DMS153 treated with DMSO at 0.1 percent for 48 hours (cell line): ENCODE measurements at regions not wholly inside any gene's neighbourhood (a gene's known extent, or its start where the extent isn't known, plus 50 kb on each side); places are given as distances from the start of the nearest gene placed in this dataset.
A peak's percentile ranks its signal among the peaks of the same experiment; 100 is the strongest.

ENCODE experiments used
- DNase-seq: peaks from one replicate; lab custom pipeline; 2025; ENCODE audit not compliant: unreplicated experiment; lab: John Stamatoyannopoulos, UW

- no peak for DNase-seq
Observed at GRCh38 chr12:126708492-126708896, 1558.5 kb upstream of the TMEM132C start.

- no peak for DNase-seq
Observed at GRCh38 chr12:126718365-126718764, 1548.6 kb upstream of the TMEM132C start.

- no peak for DNase-seq
Observed at GRCh38 chr12:126719912-126720705, 1546.9 kb upstream of the TMEM132C start.

- no peak for DNase-seq
Observed at GRCh38 chr12:126726481-126727217, 1540.3 kb upstream of the TMEM132C start.

- DNase-seq: no peak
Observed at GRCh38 chr12:126727218-126728075, 1539.5 kb upstream of the TMEM132C start.

- no peak for DNase-seq
Observed at GRCh38 chr12:126734296-126734695, 1532.7 kb upstream of the TMEM132C start.

- DNase-seq: no peak
Observed at GRCh38 chr12:126734710-126735109, 1532.3 kb upstream of the TMEM132C start.

- no peak for DNase-seq
Observed at GRCh38 chr12:126741536-126742240, 1525.3 kb upstream of the TMEM132C start.

- no peak for DNase-seq
Observed at GRCh38 chr12:126742241-126742641, 1524.7 kb upstream of the TMEM132C start.

- no peak for DNase-seq
Observed at GRCh38 chr12:126747530-126748149, 1519.3 kb upstream of the TMEM132C start.

GRCh38 chr12:126752021-126752420 lies 1514.9 kb upstream of the TMEM132C start:
- no peak for DNase-seq

GRCh38 chr12:126757326-126757725 lies 1509.6 kb upstream of the TMEM132C start:
- no peak for DNase-seq

GRCh38 chr12:126760092-126760491 lies 1506.9 kb upstream of the TMEM132C start:
- DNase-seq: no peak

- DNase-seq: no peak
Observed at GRCh38 chr12:126761420-126761819, 1505.5 kb upstream of the TMEM132C start.

GRCh38 chr12:126762150-126762549 lies 1504.8 kb upstream of the TMEM132C start:
- DNase-seq: no peak

- DNase-seq: no peak
Observed at GRCh38 chr12:126763359-126763758, 1503.6 kb upstream of the TMEM132C start.

- no peak for DNase-seq
Observed at GRCh38 chr12:126767334-126767733, 1499.6 kb upstream of the TMEM132C start.

- DNase-seq: no peak
Observed at GRCh38 chr12:126768517-126768916, 1498.5 kb upstream of the TMEM132C start.

- DNase-seq: no peak
Observed at GRCh38 chr12:126770188-126770587, 1496.8 kb upstream of the TMEM132C start.

GRCh38 chr12:126772171-126772864 lies 1494.7 kb upstream of the TMEM132C start:
- peak; percentile 40 for DNase-seq
